ENCODE measurements at regions not wholly inside any gene's neighbourhood (a gene's known extent, or its start where the extent isn't known, plus 50 kb on each side); places are given as distances from the start of the nearest gene placed in this dataset.

DNA sequence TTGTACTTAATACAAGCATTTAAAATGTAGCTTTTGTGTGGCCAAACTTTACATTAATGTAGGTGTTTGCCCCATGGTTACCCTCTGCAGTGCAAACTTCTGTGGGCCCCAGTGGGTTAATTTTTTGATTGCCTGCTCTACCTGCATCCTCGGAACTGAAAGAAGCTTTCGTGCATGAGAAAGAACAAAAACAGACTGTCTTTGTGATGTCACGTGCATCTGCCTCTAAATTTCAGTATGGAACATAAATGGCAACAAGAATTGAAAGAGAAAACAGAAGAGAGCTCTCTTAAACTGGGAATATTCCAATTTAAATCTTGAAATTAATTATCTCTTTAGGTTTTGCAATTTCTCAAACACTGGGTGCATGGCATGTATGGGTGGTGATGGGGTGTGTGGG is 182.4 kb upstream of the LCORL start:
- ATAC-seq (ENCODE audit: insufficient number of reproducible peaks, low FRiP score, low read depth) (no peak), DNase-seq (ENCODE audit: low spot score) (no peak)
- TF ChIP-seq, protein P1, sequence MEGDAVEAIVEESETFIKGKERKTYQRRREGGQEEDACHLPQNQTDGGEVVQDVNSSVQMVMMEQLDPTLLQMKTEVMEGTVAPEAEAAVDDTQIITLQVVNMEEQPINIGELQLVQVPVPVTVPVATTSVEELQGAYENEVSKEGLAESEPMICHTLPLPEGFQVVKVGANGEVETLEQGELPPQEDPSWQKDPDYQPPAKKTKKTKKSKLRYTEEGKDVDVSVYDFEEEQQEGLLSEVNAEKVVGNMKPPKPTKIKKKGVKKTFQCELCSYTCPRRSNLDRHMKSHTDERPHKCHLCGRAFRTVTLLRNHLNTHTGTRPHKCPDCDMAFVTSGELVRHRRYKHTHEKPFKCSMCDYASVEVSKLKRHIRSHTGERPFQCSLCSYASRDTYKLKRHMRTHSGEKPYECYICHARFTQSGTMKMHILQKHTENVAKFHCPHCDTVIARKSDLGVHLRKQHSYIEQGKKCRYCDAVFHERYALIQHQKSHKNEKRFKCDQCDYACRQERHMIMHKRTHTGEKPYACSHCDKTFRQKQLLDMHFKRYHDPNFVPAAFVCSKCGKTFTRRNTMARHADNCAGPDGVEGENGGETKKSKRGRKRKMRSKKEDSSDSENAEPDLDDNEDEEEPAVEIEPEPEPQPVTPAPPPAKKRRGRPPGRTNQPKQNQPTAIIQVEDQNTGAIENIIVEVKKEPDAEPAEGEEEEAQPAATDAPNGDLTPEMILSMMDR (IDR thresholded peaks at IDR 0.05): no peak

DNA sequence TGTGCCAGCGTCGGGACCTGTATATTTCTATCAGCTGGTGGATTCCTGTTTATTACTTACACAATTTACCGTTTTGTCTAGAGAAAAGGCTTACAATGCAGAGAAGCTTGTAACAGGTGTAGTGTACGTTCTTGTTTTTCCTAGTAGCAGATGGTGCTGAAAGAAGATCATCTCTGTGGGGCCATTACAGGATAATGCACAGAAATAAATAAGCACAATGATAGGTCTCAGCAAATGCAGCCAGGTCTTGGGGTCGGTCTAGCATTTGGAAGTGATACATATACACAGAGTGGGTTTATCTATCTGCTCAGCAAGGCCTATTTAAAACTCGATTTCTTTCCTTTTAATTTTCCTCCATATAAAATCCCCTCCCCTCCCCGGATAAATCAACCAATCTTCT is 180.9 kb upstream of the LCORL start:
- no peaks in the 10 kb centered on the region for H3K27me3 ChIP-seq (replicated peaks; ENCODE audit: insufficient read depth)
- TF ChIP-seq, protein P1 (IDR thresholded peaks at IDR 0.05): no peak
- ATAC-seq (ENCODE audit: insufficient number of reproducible peaks, low FRiP score, low read depth): no peak
- H3K27ac ChIP-seq: no peak overlapping the region
- H3K9me3 ChIP-seq: no peaks in the 10 kb centered on the region
- H3K36me3 ChIP-seq: no peaks in the 10 kb centered on the region
- no peak for DNase-seq (ENCODE audit: low spot score)
- no peak overlapping the region for H3K4me3 ChIP-seq
- no peaks in the 10 kb centered on the region for H3K4me1 ChIP-seq (ENCODE audit: control insufficient read depth in 1 of 2, low read depth in 2 of 2)

More for the DNA sequence above, 182.4 kb upstream of the LCORL start:
- no peak overlapping the region for H3K4me3 ChIP-seq
- no peaks in the 10 kb centered on the region for H3K27me3 ChIP-seq (replicated peaks; ENCODE audit: insufficient read depth)
- no peaks in the 10 kb centered on the region for H3K9me3 ChIP-seq
- H3K36me3 ChIP-seq: no peaks in the 10 kb centered on the region
- no peak overlapping the region for H3K27ac ChIP-seq
- no peaks in the 10 kb centered on the region for H3K4me1 ChIP-seq (ENCODE audit: control insufficient read depth in 1 of 2, low read depth in 2 of 2)

DNA sequence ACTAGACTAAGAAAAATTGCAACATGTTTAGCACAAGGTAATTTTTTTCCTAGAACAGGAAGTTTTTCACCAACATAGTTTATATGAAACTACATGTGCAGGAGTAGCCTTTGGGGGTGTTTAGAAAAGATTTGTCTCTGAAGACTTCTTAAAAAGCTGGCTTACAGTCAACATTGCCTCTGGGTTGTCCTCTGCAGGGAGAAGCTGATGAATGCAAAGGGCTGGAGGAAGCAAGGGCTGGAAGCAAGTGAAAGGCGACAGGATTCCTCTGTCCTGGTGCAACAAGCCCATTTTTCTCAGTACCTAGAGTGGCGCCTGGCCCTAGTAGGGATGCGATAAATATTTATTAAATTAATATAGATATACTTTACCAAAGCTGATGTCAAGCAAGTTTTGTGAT is 180.3 kb upstream of the LCORL start:
- H3K27me3 ChIP-seq (replicated peaks; ENCODE audit: insufficient read depth): no peaks in the 10 kb centered on the region
- no peak for DNase-seq (ENCODE audit: low spot score)
- H3K36me3 ChIP-seq: no peaks in the 10 kb centered on the region
- no peaks in the 10 kb centered on the region for H3K9me3 ChIP-seq
- H3K4me1 ChIP-seq (ENCODE audit: control insufficient read depth in 1 of 2, low read depth in 2 of 2): no peaks in the 10 kb centered on the region
- TF ChIP-seq, protein P1 (IDR thresholded peaks at IDR 0.05): no peak
- H3K27ac ChIP-seq: no peak overlapping the region
- no peak for ATAC-seq (ENCODE audit: insufficient number of reproducible peaks, low FRiP score, low read depth)
- no peak overlapping the region for H3K4me3 ChIP-seq

DNA sequence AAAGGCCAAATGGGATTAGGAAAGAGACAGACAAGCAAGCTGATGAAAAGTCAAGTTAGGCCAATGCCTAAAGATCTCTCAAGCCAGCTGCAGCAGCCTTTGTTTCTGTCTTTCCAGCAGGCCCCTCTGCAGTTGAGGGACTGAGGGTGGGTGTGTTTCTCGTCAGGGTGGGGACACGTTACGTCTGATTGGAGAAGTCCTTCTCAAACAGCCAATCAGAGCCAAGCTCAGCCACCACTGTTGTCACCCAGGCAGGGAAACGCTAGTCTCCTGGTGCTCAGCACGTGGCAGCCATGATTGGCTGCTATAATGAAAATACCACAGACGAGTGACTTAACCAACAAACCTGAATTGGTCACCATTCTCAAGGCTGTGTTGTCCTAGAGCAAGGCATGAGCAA is 177.1 kb upstream of the LCORL start:
- no peaks in the 10 kb centered on the region for H3K9me3 ChIP-seq
- no peak overlapping the region for H3K4me3 ChIP-seq
- no peaks in the 10 kb centered on the region for H3K36me3 ChIP-seq
- TF ChIP-seq, protein P1 (IDR thresholded peaks at IDR 0.05): no peak
- H3K4me1 ChIP-seq (ENCODE audit: control insufficient read depth in 1 of 2, low read depth in 2 of 2): no peaks in the 10 kb centered on the region
- H3K27ac ChIP-seq: no peak overlapping the region
- DNase-seq (ENCODE audit: low spot score) (no peak), ATAC-seq (ENCODE audit: insufficient number of reproducible peaks, low FRiP score, low read depth) (no peak)
- H3K27me3 ChIP-seq (replicated peaks; ENCODE audit: insufficient read depth): no peaks in the 10 kb centered on the region

DNA sequence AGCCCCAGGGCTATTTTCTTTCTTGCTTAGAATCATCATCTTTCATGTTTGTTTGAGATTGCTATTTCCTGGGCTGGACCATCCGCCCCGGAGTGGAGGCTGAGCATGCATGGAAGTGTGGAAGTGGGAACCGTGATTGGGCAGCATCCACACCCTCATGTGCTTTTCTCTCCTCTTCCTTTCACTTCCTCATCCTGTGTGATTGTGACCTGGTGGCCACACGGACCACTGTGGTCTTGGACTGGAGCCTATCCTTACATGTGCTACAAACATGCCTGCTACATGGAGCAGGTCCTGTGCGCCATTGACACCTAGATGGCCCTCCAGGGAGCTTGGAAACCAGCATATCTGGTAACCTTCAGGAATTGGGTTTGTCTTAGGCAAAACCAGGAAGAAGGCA is 175.9 kb upstream of the LCORL start:
- no peak for ATAC-seq (ENCODE audit: insufficient number of reproducible peaks, low FRiP score, low read depth)
- H3K27me3 ChIP-seq (replicated peaks; ENCODE audit: insufficient read depth): no peaks in the 10 kb centered on the region

More for the DNA sequence above, 175.9 kb upstream of the LCORL start:
- TF ChIP-seq, protein P1 (IDR thresholded peaks at IDR 0.05): no peak
- Histone ChIP-seq H3K27ac (no peak overlapping the region), H3K9me3 (no peaks in the 10 kb centered on the region), H3K4me3 (no peak overlapping the region), H3K4me1 (ENCODE audit: control insufficient read depth in 1 of 2, low read depth in 2 of 2) (no peaks in the 10 kb centered on the region), H3K36me3 (no peaks in the 10 kb centered on the region)
- DNase-seq (ENCODE audit: low spot score): no peak
